Neural cell (in vitro differentiated cells): ENCODE measurements at regions not wholly inside any gene's neighbourhood (a gene's known extent, or its start where the extent isn't known, plus 50 kb on each side); places are given as distances from the start of the nearest gene placed in this dataset.
A peak's percentile ranks its signal among the peaks of the same experiment; 100 is the strongest.

Experiments
- H2AFZ ChIP-seq: fragments of 200-600, 300-800 bp; sonication (generic), shearing (Covaris generic); 2 replicates; pipeline ENCODE4 v1.6.0; 2014; ENCODE audit warnings: low read depth, mild to moderate bottlenecking, antibody characterized with exemption, low read length, moderate library complexity
- H3F3A ChIP-seq: fragments of 200-600 bp; shearing (Covaris generic); 2 replicates; pipeline ENCODE4 v1.6.1; 2016; ENCODE audit warnings: mild to moderate bottlenecking, moderate library complexity, mixed read lengths, antibody characterized with exemption, low read length; ENCODE audit not compliant: insufficient read depth, poor library complexity, severe bottlenecking
- H3K27ac ChIP-seq: fragments of 200-600, 300-800 bp; sonication (generic), shearing (Covaris generic); 2 replicates; pipeline ENCODE4 v1.5.1; 2014; ENCODE audit warnings: mild to moderate bottlenecking, low read length, moderate library complexity
- H3K27me3 ChIP-seq: fragments of 300-800, 200-600 bp; sonication (generic), shearing (Covaris generic); 2 replicates; pipeline ENCODE4 v1.6.0; 2014; ENCODE audit warnings: mild to moderate bottlenecking, low read depth, low read length, moderate library complexity; ENCODE audit not compliant: insufficient read depth
- H3K36me3 ChIP-seq: fragments of 300-800, 200-600 bp; sonication (generic), shearing (Covaris generic); 2 replicates; pipeline ENCODE4 v1.5.1; 2014; ENCODE audit warnings: mild to moderate bottlenecking, antibody characterized with exemption, low read length, moderate library complexity; ENCODE audit not compliant: insufficient read depth
- H3K4me2 ChIP-seq: fragments of 300-800, 200-600 bp; sonication (generic), shearing (Covaris generic); 2 replicates; pipeline ENCODE4 v1.6.0; 2014; ENCODE audit warnings: mild to moderate bottlenecking, low read length
- H3K4me3 ChIP-seq: fragments of 300-800, 200-600 bp; sonication (generic), shearing (Covaris generic); 2 replicates; pipeline ENCODE4 v1.5.1; 2014; ENCODE audit warnings: mild to moderate bottlenecking, low read length, moderate library complexity
- H3K79me2 ChIP-seq: fragments of 200-600 bp; shearing (Covaris generic); replicated peaks from 2 replicates; pipeline ENCODE4 v1.6.0; 2014; ENCODE audit warnings: mild to moderate bottlenecking, low read length, moderate library complexity; ENCODE audit not compliant: insufficient read depth
- H3K9ac ChIP-seq: fragments of 300-800, 200-600 bp; sonication (generic), shearing (Covaris generic); 2 replicates; pipeline ENCODE4 v1.6.1; 2016; ENCODE audit warnings: mild to moderate bottlenecking, low read length, mixed read lengths
- H3K9me2 ChIP-seq: fragments of 200-600 bp; shearing (Covaris generic); 2 replicates; pipeline ENCODE4 v1.6.1; 2016; ENCODE audit warnings: mild to moderate bottlenecking, low read length, mixed read lengths; ENCODE audit not compliant: insufficient read depth
- H3K9me3 ChIP-seq: fragments of 200-600, 300-800 bp; sonication (generic), shearing (Covaris generic); 2 replicates; pipeline ENCODE4 v1.6.1; 2016; ENCODE audit warnings: mild to moderate bottlenecking, mixed run types, low read length, moderate library complexity, mixed read lengths
- H4K20me1 ChIP-seq: fragments of 200-600 bp; shearing (Covaris generic); 2 replicates; pipeline ENCODE4 v1.6.1; 2016; ENCODE audit warnings: mild to moderate bottlenecking, mixed run types; ENCODE audit not compliant: insufficient read depth
- CTCF ChIP-seq: fragments of 450-650 bp; IDR thresholded peaks from 2 replicates; pipeline ENCODE4 v1.5.1; 2014; ENCODE audit warnings: antibody characterized with exemption, mild to moderate bottlenecking, moderate library complexity; ENCODE audit not compliant: poor library complexity, severe bottlenecking
- EP300 ChIP-seq: fragments of 450-650 bp; conservative IDR thresholded peaks from 2 replicates; pipeline ENCODE4 v1.6.1; 2014; ENCODE audit warnings: antibody characterized with exemption, mild to moderate bottlenecking, moderate library complexity; ENCODE audit not compliant: poor library complexity, severe bottlenecking
- EZH2 ChIP-seq: fragments of 200-600, 300-800 bp; shearing (Covaris generic), sonication (generic); IDR thresholded peaks from 2 replicates; pipeline ENCODE4 v1.6.1; 2014; ENCODE audit warnings: antibody characterized with exemption, low read length, borderline replicate concordance, mild to moderate bottlenecking; ENCODE audit not compliant: insufficient read depth, poor library complexity, severe bottlenecking
- MXI1 ChIP-seq: fragments of 450-650 bp; conservative IDR thresholded peaks from 2 replicates; pipeline ENCODE4 v1.6.1; 2014; ENCODE audit warnings: antibody characterized with exemption, mild to moderate bottlenecking; ENCODE audit not compliant: poor library complexity, severe bottlenecking
- POLR2AphosphoS5 ChIP-seq: IDR thresholded peaks from 2 replicates; pipeline ENCODE4 v1.6.1; 2012
- RAD21 ChIP-seq: fragments of 450-650 bp; conservative IDR thresholded peaks from 2 replicates; pipeline ENCODE4 v1.6.1; 2014; ENCODE audit warnings: antibody characterized with exemption, mild to moderate bottlenecking, moderate library complexity
- REST ChIP-seq: IDR thresholded peaks from 2 replicates; pipeline ENCODE4 v1.6.1; 2012; ENCODE audit warnings: borderline replicate concordance
- SMC3 ChIP-seq: fragments of 450-650 bp; conservative IDR thresholded peaks from 2 replicates; pipeline ENCODE4 v1.6.1; 2014; ENCODE audit warnings: antibody characterized with exemption, mild to moderate bottlenecking, moderate library complexity; ENCODE audit not compliant: poor library complexity
- TAF1 ChIP-seq: IDR thresholded peaks from 2 replicates; pipeline ENCODE4 v1.6.1; 2012; ENCODE audit warnings: low read depth

GRCh38 chr11:45347348-45348082, 61.4 kb upstream of the SYT13 start:
- Histone ChIP-seq H2AFZ (no peak overlapping the region), H3K36me3 (no peaks in the 10 kb centered on the region), H4K20me1 (no peaks in the 10 kb centered on the region), H3K4me2 (no peak overlapping the region), H3K27ac (peak overlapping the region; percentile 1), H3F3A (no peaks in the 10 kb centered on the region), H3K79me2 (no peaks in the 10 kb centered on the region), H3K9me2 (no peaks in the 10 kb centered on the region), H3K9me3 (no peaks in the 10 kb centered on the region), H3K27me3 (no peaks in the 10 kb centered on the region), H3K9ac (no peak overlapping the region), H3K4me3 (no peak overlapping the region)
- TF ChIP-seq REST (no peak), TAF1 (no peak), RAD21 (no peak), MXI1 (no peak), EP300 (no peak), POLR2AphosphoS5 (peak; percentile 52), EZH2 (no peak), SMC3 (no peak)

DNA sequence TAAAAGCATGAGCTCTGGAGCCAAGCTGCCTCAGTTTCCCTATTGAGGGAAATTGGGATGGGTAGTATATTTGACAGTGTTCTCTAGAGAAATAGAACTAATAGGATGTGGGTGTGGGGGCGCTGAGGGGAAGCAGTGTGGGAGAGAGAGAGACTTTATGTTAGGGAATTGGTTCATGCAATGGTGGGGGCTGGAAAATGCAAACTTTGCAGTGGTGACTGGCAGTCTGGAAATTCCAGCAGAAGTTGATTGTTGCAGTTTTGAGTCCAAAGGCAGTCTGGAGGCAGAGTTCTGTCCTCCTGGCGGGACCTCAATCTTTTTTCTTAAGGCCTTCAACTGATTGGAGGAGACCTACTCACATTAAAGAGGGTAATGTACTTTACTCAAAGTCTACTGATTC, 59.4 kb upstream of the SYT13 start:
- H4K20me1 ChIP-seq: no peaks in the 10 kb centered on the region
- H3F3A ChIP-seq: no peaks in the 10 kb centered on the region
- no peak overlapping the region for H2AFZ ChIP-seq
- H3K9me2 ChIP-seq: no peaks in the 10 kb centered on the region
- no peak overlapping the region for H3K4me3 ChIP-seq
- TF ChIP-seq REST (no peak), SMC3 (no peak), RAD21 (no peak), MXI1 (no peak), POLR2AphosphoS5 (no peak), CTCF (no peak), EP300 (no peak)
- no peaks in the 10 kb centered on the region for H3K79me2 ChIP-seq
- no peak overlapping the region for H3K4me2 ChIP-seq
- no peak overlapping the region for H3K27ac ChIP-seq
- no peaks in the 10 kb centered on the region for H3K27me3 ChIP-seq
- H3K9ac ChIP-seq: no peak overlapping the region
- H3K36me3 ChIP-seq: no peaks in the 10 kb centered on the region
- no peaks in the 10 kb centered on the region for H3K9me3 ChIP-seq
